RWPE2 (cell line): ENCODE measurements at regions not wholly inside any gene's neighbourhood (a gene's known extent, or its start where the extent isn't known, plus 50 kb on each side); places are given as distances from the start of the nearest gene placed in this dataset.
"Not testable (repeated sequence)": the region's sequence is repeated elsewhere in the genome, so short reads cannot be mapped to it uniquely, and the experiment has no call there.

Experiments
- ATAC-seq: fragments of 200-7000 bp; cut with Tn5 transposase; 3 replicates; pipeline ENCODE4 v1.9.1; 2021; ENCODE audit warnings: low read depth
- DNase-seq: peaks from one replicate; pipeline ENCODE4 v3.0.0-alpha.2; 2020; ENCODE audit warnings: low spot score
- H3K27ac ChIP-seq: fragments of 450-650 bp; 2 replicates; pipeline ENCODE4 v1.5.1; 2017; ENCODE audit warnings: mild to moderate bottlenecking; ENCODE audit not compliant: poor library complexity, severe bottlenecking
- H3K27me3 ChIP-seq: fragments of 250-450 bp; sonication (Bioruptor Pico); 2 replicates; pipeline ENCODE4 v1.5.1; 2021; ENCODE audit warnings: mild to moderate bottlenecking, moderate library complexity; ENCODE audit not compliant: insufficient read depth, poor library complexity, severe bottlenecking
- H3K36me3 ChIP-seq: fragments of 250-450 bp; sonication (Bioruptor Pico); 2 replicates; pipeline ENCODE4 v1.5.1; 2020; ENCODE audit warnings: low read depth, mild to moderate bottlenecking, moderate library complexity
- H3K4me1 ChIP-seq: fragments of 250-450 bp; sonication (Bioruptor Pico); 2 replicates; pipeline ENCODE4 v1.5.1; 2021; ENCODE audit warnings: mild to moderate bottlenecking, moderate library complexity; ENCODE audit not compliant: insufficient read depth, poor library complexity, severe bottlenecking
- H3K4me3 ChIP-seq: fragments of 250-450 bp; sonication (Bioruptor Pico); 2 replicates; pipeline ENCODE4 v1.5.1; 2021; ENCODE audit warnings: mild to moderate bottlenecking, moderate library complexity; ENCODE audit not compliant: severe bottlenecking
- H3K9me3 ChIP-seq: fragments of 250-450 bp; sonication (Bioruptor Pico); 2 replicates; pipeline ENCODE4 v1.5.1; 2021; ENCODE audit warnings: mild to moderate bottlenecking, moderate library complexity; ENCODE audit not compliant: severe bottlenecking
- CTCF ChIP-seq: fragments of 450-650 bp; IDR thresholded peaks from one replicate; pipeline ENCODE4 v1.5.1; 2017; ENCODE audit warnings: mild to moderate bottlenecking, moderate library complexity; ENCODE audit not compliant: poor library complexity, severe bottlenecking

- TF ChIP-seq CTCF = no peak
- DNase-seq (no peak), ATAC-seq (no peak)
- Histone ChIP-seq H3K27me3 (no peaks in the 10 kb centered on the region), H3K4me1 (no peaks in the 10 kb centered on the region), H3K27ac (no peak overlapping the region), H3K4me3 (no peak overlapping the region), H3K36me3 (no peaks in the 10 kb centered on the region), H3K9me3 (no peaks in the 10 kb centered on the region)
Measured at GRCh38 chrX:137118136-137118535, 84.3 kb upstream of the GPR101 start.

DNA sequence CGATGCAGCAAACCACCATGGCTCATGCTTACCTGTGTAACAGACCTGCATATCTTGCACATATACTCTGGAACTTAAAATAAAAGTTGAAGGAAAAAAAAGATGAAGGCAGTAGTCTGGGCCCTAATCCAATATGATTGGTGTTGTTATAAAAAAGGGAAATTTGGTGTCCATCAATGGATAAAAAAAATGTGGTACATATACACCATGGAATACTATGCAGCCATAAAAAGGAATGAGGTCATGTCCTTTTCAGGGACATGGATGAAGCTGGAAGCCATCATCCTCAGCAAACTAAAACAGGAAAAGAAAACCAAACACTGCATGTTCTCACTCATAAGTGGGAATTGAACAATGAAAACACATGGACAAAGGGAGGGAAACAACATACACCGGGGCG is 74.1 kb upstream of the GPR101 start:
- not testable (repeated sequence) for H3K36me3 ChIP-seq, H3K4me3 ChIP-seq, H3K27me3 ChIP-seq, ATAC-seq, H3K9me3 ChIP-seq, H3K4me1 ChIP-seq, H3K27ac ChIP-seq, DNase-seq

- Histone ChIP-seq H3K27me3 (no peaks in the 10 kb centered on the region), H3K9me3 (no peaks in the 10 kb centered on the region), H3K4me3 (no peak overlapping the region), H3K36me3 (no peaks in the 10 kb centered on the region), H3K4me1 (no peaks in the 10 kb centered on the region), H3K27ac (no peak overlapping the region)
- TF ChIP-seq CTCF = no peak
- no peak for ATAC-seq
- DNase-seq = no peak
Measured at GRCh38 chrX:137101273-137101990, 67.6 kb upstream of the GPR101 start.
